ENCODE measurements at regions not wholly inside any gene's neighbourhood (a gene's known extent, or its start where the extent isn't known, plus 50 kb on each side); places are given as distances from the start of the nearest gene placed in this dataset.

DNA sequence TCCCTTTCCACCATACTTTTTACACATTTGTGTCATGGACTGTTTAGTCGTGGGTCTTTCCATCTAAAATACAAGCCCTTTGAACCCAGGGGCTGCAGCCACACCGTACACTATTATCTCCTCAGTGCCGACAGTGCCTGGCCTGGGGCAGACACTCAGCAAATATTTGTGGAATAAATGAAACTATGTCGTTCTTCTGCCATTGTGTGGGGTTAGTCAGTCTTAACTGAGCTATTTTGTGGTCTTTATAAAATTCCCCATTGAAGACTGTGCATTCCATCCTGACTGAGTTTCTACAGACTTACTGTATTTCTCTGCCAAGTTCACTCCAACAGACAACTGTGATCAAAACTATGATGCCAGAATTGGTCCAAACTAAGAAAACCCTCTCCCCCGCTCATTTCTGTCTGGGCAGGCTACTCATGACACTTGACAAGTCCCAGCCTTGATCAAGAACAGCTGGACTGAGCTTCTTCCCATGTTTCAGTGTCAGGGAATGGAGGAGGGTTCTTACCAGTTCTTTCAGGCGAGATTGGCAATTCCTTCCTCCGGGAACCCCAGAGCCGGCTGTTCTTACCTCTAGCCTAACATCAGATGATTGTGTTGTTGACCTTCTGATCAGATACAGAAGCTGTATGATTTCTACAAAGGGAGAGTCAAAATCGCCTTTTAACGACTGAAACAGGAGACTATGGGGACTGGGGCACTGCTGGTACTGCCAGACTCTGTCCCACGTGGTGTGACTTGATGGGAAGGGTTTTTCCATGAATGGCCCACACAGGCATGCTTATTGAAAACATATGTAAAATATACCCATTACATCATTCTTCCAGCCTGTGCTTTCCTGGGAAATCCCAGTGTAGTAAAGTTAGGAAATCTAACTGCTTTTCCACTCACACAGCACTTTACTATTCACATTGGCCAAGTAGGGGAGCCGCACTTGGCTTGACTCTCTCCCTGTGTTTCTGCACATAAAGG lies 77.4 kb upstream of the NPAS2 start:
- no peak overlapping the region for H3K27ac ChIP-seq (ENCODE audit: low read depth, low read length)
- no peaks in the 10 kb centered on the region for H3K4me1 ChIP-seq (ENCODE audit: control insufficient read depth, low read length)
- no peaks in the 10 kb centered on the region for H3F3A ChIP-seq (ENCODE audit: control insufficient read depth, insufficient read depth)
- no peaks in the 10 kb centered on the region for H3K36me3 ChIP-seq (ENCODE audit: control insufficient read depth, low read length)
- no peak overlapping the region for H3K4me2 ChIP-seq (ENCODE audit: low read length)
- no peaks in the 10 kb centered on the region for H4K20me1 ChIP-seq (ENCODE audit: control insufficient read depth, insufficient read depth, low read depth, low read length)
- no peaks in the 10 kb centered on the region for H3K9me3 ChIP-seq (ENCODE audit: control insufficient read depth, insufficient read depth, low read length)
- no peaks in the 10 kb centered on the region for H3K79me2 ChIP-seq (ENCODE audit: control insufficient read depth, low read length)
- no peaks in the 10 kb centered on the region for H3K9me2 ChIP-seq (replicated peaks; ENCODE audit: control insufficient read depth, low read length)
- TF ChIP-seq, protein P1, sequence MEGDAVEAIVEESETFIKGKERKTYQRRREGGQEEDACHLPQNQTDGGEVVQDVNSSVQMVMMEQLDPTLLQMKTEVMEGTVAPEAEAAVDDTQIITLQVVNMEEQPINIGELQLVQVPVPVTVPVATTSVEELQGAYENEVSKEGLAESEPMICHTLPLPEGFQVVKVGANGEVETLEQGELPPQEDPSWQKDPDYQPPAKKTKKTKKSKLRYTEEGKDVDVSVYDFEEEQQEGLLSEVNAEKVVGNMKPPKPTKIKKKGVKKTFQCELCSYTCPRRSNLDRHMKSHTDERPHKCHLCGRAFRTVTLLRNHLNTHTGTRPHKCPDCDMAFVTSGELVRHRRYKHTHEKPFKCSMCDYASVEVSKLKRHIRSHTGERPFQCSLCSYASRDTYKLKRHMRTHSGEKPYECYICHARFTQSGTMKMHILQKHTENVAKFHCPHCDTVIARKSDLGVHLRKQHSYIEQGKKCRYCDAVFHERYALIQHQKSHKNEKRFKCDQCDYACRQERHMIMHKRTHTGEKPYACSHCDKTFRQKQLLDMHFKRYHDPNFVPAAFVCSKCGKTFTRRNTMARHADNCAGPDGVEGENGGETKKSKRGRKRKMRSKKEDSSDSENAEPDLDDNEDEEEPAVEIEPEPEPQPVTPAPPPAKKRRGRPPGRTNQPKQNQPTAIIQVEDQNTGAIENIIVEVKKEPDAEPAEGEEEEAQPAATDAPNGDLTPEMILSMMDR (IDR thresholded peaks at IDR 0.05; ENCODE audit: low read depth, low read length, poor library complexity, severe bottlenecking), result no peak
- TF ChIP-seq EZH2phosphoT487 (IDR thresholded peaks at IDR 0.05; ENCODE audit: borderline replicate concordance, low read length), result no peak
- no peak overlapping the region for H3K4me3 ChIP-seq (ENCODE audit: low read length)
- H3K27me3 ChIP-seq (ENCODE audit: control insufficient read depth, low read length), result peaks cover 3% of the 10 kb centered on the region; the same call in 1 of the 2 replicates

- Histone ChIP-seq H4K20me1 (ENCODE audit: control insufficient read depth, insufficient read depth, low read depth, low read length) (no peaks in the 10 kb centered on the region), H3K4me2 (ENCODE audit: low read length) (no peak overlapping the region), H3K79me2 (ENCODE audit: control insufficient read depth, low read length) (no peaks in the 10 kb centered on the region), H3K4me1 (ENCODE audit: control insufficient read depth, low read length) (no peaks in the 10 kb centered on the region), H3K4me3 (ENCODE audit: low read length) (no peak overlapping the region), H3F3A (ENCODE audit: control insufficient read depth, insufficient read depth) (no peaks in the 10 kb centered on the region), H3K36me3 (ENCODE audit: control insufficient read depth, low read length) (no peaks in the 10 kb centered on the region), H3K9me2 (replicated peaks; ENCODE audit: control insufficient read depth, low read length) (no peaks in the 10 kb centered on the region), H3K27me3 (ENCODE audit: control insufficient read depth, low read length) (peaks cover 4% of the 10 kb centered on the region; the same call in 1 of the 2 replicates), H3K9me3 (ENCODE audit: control insufficient read depth, insufficient read depth, low read length) (no peaks in the 10 kb centered on the region), H3K27ac (ENCODE audit: low read depth, low read length) (no peak overlapping the region)
- TF ChIP-seq EZH2phosphoT487 (IDR thresholded peaks at IDR 0.05; ENCODE audit: borderline replicate concordance, low read length), result no peak
- TF ChIP-seq, protein P1 (IDR thresholded peaks at IDR 0.05; ENCODE audit: low read depth, low read length, poor library complexity, severe bottlenecking), result no peak
These were observed 76.2 kb upstream of the NPAS2 start for GRCh38 chr2:100743741-100744140.

DNA sequence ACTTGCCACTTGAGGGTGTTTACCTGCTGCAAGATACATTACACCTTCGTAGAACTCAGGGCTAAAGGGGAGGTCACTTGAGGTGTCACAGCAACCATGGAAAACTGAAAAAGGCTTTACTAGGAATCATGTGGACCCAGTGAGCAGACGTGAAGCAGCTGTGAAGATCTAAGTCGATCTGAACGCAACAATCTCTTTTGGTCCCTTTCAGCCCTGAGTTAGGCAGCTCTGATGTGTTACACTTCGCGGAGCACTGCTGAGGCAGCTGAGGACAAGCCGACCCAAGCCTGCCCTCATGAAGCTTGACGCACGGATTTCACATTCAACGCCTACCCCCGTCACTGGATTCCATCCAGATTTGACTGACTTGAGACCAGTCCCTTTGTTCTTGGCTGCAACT lies 75.8 kb upstream of the NPAS2 start:
- H3K27me3 ChIP-seq (ENCODE audit: control insufficient read depth, low read length), result peaks cover 7% of the 10 kb centered on the region; the same call in 1 of the 2 replicates
- H3K4me3 ChIP-seq (ENCODE audit: low read length), result no peak overlapping the region
- H3K9me3 ChIP-seq (ENCODE audit: control insufficient read depth, insufficient read depth, low read length), result no peaks in the 10 kb centered on the region
- H3K4me1 ChIP-seq (ENCODE audit: control insufficient read depth, low read length), result no peaks in the 10 kb centered on the region
- no peak overlapping the region for H3K27ac ChIP-seq (ENCODE audit: low read depth, low read length)
- no peaks in the 10 kb centered on the region for H4K20me1 ChIP-seq (ENCODE audit: control insufficient read depth, insufficient read depth, low read depth, low read length)
- TF ChIP-seq, protein P1 (IDR thresholded peaks at IDR 0.05; ENCODE audit: low read depth, low read length, poor library complexity, severe bottlenecking), result no peak
- TF ChIP-seq EZH2phosphoT487 (IDR thresholded peaks at IDR 0.05; ENCODE audit: borderline replicate concordance, low read length), result no peak
- no peaks in the 10 kb centered on the region for H3K36me3 ChIP-seq (ENCODE audit: control insufficient read depth, low read length)
- H3F3A ChIP-seq (ENCODE audit: control insufficient read depth, insufficient read depth), result no peaks in the 10 kb centered on the region
- H3K4me2 ChIP-seq (ENCODE audit: low read length), result no peak overlapping the region
- no peaks in the 10 kb centered on the region for H3K9me2 ChIP-seq (replicated peaks; ENCODE audit: control insufficient read depth, low read length)
- H3K79me2 ChIP-seq (ENCODE audit: control insufficient read depth, low read length), result no peaks in the 10 kb centered on the region
